T-cell (primary cell): ENCODE measurements at regions not wholly inside any gene's neighbourhood (a gene's known extent, or its start where the extent isn't known, plus 50 kb on each side); places are given as distances from the start of the nearest gene placed in this dataset.

ENCODE experiments used
- ATAC-seq, 4 experiments: fragments of 200-7000 bp in 3 of 4; fragments of 150-1000 bp in 1 of 4; cut with Tn5 transposase; replicated peaks in 1 of 4; 1 replicate in 3 of 4; 2 replicates in 1 of 4; pipeline ENCODE4 v1.10.0; 2021; ENCODE audit warnings: moderate library complexity in 3 of 4, mild to moderate bottlenecking in 2 of 4, moderate number of reproducible peaks in 1 of 4
- CTCF ChIA-PET, 2 donors: fragments of 300-600 bp; sonication (Branson Sonifier 250); formaldehyde crosslinking; loops; one replicate each; lab custom pipeline; 2022; ENCODE audit warnings: antibody characterized with exemption in 2 of 2; lab: Charles Lee
- POLR2A ChIA-PET, 2 donors: fragments of 300-600 bp; sonication (Branson Sonifier 250); formaldehyde crosslinking; loops; one replicate each; lab custom pipeline; 2022; ENCODE audit warnings: antibody characterized with exemption in 2 of 2; lab: Charles Lee
- DNase-seq, 35 experiments: peaks; one replicate each; pipeline versions ENCODE4 v3.0.0 to v3.0.0-alpha.2; 2013 to 2023
- H3K27ac ChIP-seq: one replicate; pipeline ENCODE4 v1.5.1; 2013; ENCODE audit warnings: low read length
- H3K27me3 ChIP-seq, 2 experiments: replicated peaks in 1 of 2; 1 replicate in 1 of 2; 2 replicates in 1 of 2; pipeline versions ENCODE4 v1.6.1 to v1.7.0; 2013; ENCODE audit warnings: low read length in 1 of 2, mixed read lengths in 1 of 2; ENCODE audit not compliant: control insufficient read depth in 2 of 2, insufficient read depth in 2 of 2; ENCODE audit errors: extremely low read depth in 1 of 2
- H3K36me3 ChIP-seq, 2 donors: 1 replicate in 1 of 2; 2 replicates in 1 of 2; pipeline versions ENCODE4 v1.6.1 to v1.7.0; 2013; ENCODE audit warnings: low read length in 1 of 2; ENCODE audit not compliant: control insufficient read depth in 2 of 2, insufficient read depth in 1 of 2; ENCODE audit errors: extremely low read depth in 1 of 2
- H3K4me1 ChIP-seq, 2 experiments: 1 replicate in 1 of 2; 2 replicates in 1 of 2; pipeline versions ENCODE4 v1.6.1 to v1.7.0; 2013; ENCODE audit warnings: low read length in 2 of 2, mixed read lengths in 1 of 2; ENCODE audit not compliant: insufficient read depth in 2 of 2, control insufficient read depth in 1 of 2; ENCODE audit errors: extremely low read depth in 1 of 2
- H3K4me3 ChIP-seq, 2 donors: 1 replicate in 1 of 2; 2 replicates in 1 of 2; pipeline versions ENCODE4 v1.5.1 to v1.7.0; 2013; ENCODE audit warnings: mild to moderate bottlenecking in 2 of 2, low read length in 1 of 2, moderate library complexity in 1 of 2; ENCODE audit not compliant: control insufficient read depth in 1 of 2; ENCODE audit errors: extremely low read depth in 1 of 2
- H3K9me3 ChIP-seq: 2 replicates; pipeline ENCODE4 v1.7.0; 2013
- H3K27ac Mint-ChIP-seq, 2 donors: one replicate each; pipeline ENCODE4 v1.8.0; 2020 to 2021; ENCODE audit warnings: mild to moderate bottlenecking in 2 of 2, mixed read lengths in 2 of 2
- H3K27me3 Mint-ChIP-seq, 2 donors: one replicate each; pipeline ENCODE4 v1.8.0; 2021 to 2022; ENCODE audit warnings: mixed read lengths in 2 of 2
- H3K36me3 Mint-ChIP-seq: one replicate; pipeline ENCODE4 v1.8.0; 2021; ENCODE audit warnings: mixed read lengths
- H3K4me1 Mint-ChIP-seq, 3 donors: one replicate each; pipeline ENCODE4 v1.8.0; 2020 to 2022; ENCODE audit warnings: mixed read lengths in 3 of 3, mild to moderate bottlenecking in 1 of 3
- H3K4me3 Mint-ChIP-seq, 3 donors: one replicate each; pipeline ENCODE4 v1.8.0; 2020 to 2022; ENCODE audit warnings: mild to moderate bottlenecking in 3 of 3, mixed read lengths in 3 of 3, moderate library complexity in 3 of 3
- H3K9me3 Mint-ChIP-seq, 3 donors: one replicate each; pipeline ENCODE4 v1.8.0; 2020 to 2022; ENCODE audit warnings: mixed read lengths in 3 of 3
- WGBS: methylation state at CpG from one replicate; pipeline ENCODE4 v1.1.5; 2013; ENCODE audit warnings: missing lambda C conversion rate; ENCODE audit not compliant: insufficient coverage; 5-methylcytosine and 5-hydroxymethylcytosine counted together

- Mint-ChIP-seq H3K9me3 (no peaks in the 10 kb centered on the region), H3K27ac (no peak overlapping the region), H3K4me1 (peaks cover 0 to 5% (median 2%) of the 10 kb centered on the region in 3 donors), H3K4me3 (no peak overlapping the region), H3K36me3 (no peaks in the 10 kb centered on the region), H3K27me3 (peaks cover 14 to 26% of the 10 kb centered on the region in 2 donors)
- H3K27me3 ChIP-seq, result peaks cover 0 to 62% of the 10 kb centered on the region in 2 experiments
- CTCF ChIA-PET, result no interaction called here
- no peak overlapping the region for H3K4me3 ChIP-seq
- no peak for DNase-seq
- POLR2A ChIA-PET, result no interaction called here
- peaks cover 0 to 3% of the 10 kb centered on the region in 2 experiments for H3K4me1 ChIP-seq
- no peaks in the 10 kb centered on the region for H3K36me3 ChIP-seq
- H3K27ac ChIP-seq, result no peak overlapping the region
- WGBS, result 86% methylated on average over 6 of the region's 11 CpGs
- ATAC-seq, result no peak
- no peaks in the 10 kb centered on the region for H3K9me3 ChIP-seq
Measured at GRCh38 chr22:44599500-44600140, 101.6 kb upstream of the RTL6 start.

GRCh38 chr22:44599084-44599483 is 101.1 kb upstream of the RTL6 start:
- Histone ChIP-seq H3K4me3 (no peak overlapping the region), H3K9me3 (no peaks in the 10 kb centered on the region), H3K27ac (no peak overlapping the region), H3K36me3 (no peaks in the 10 kb centered on the region), H3K27me3 (peaks cover 0 to 62% of the 10 kb centered on the region in 2 experiments), H3K4me1 (peaks cover 0 to 3% of the 10 kb centered on the region in 2 experiments)
- peaks cover 0 to 5% (median 2%) of the 10 kb centered on the region in 3 donors for H3K4me1 Mint-ChIP-seq
- no peaks in the 10 kb centered on the region for H3K9me3 Mint-ChIP-seq
- H3K36me3 Mint-ChIP-seq, result no peaks in the 10 kb centered on the region
- ATAC-seq, result no peak
- ChIA-PET POLR2A (no interaction called here), CTCF (no interaction called here)
- no peak overlapping the region for H3K4me3 Mint-ChIP-seq
- 62% methylated on average over 7 of the region's 9 CpGs for WGBS
- no peak for DNase-seq
- peaks cover 15 to 29% of the 10 kb centered on the region in 2 donors for H3K27me3 Mint-ChIP-seq
- no peak overlapping the region for H3K27ac Mint-ChIP-seq

- no peaks in the 10 kb centered on the region for H3K36me3 ChIP-seq
- H3K4me1 Mint-ChIP-seq, result peaks cover 0 to 5% (median 2%) of the 10 kb centered on the region in 3 donors
- ChIA-PET CTCF (no interaction called here), POLR2A (no interaction called here)
- H3K27ac Mint-ChIP-seq, result no peak overlapping the region
- H3K27ac ChIP-seq, result no peak overlapping the region
- no peaks in the 10 kb centered on the region for H3K9me3 ChIP-seq
- no peaks in the 10 kb centered on the region for H3K36me3 Mint-ChIP-seq
- peaks cover 9 to 37% of the 10 kb centered on the region in 2 donors for H3K27me3 Mint-ChIP-seq
- no peak overlapping the region for H3K4me3 ChIP-seq
- peaks cover 0 to 3% of the 10 kb centered on the region in 2 experiments for H3K4me1 ChIP-seq
- ATAC-seq, result no peak
- 88% methylated on average over 9 of the region's 15 CpGs for WGBS
- H3K4me3 Mint-ChIP-seq, result no peak overlapping the region
- no peak for DNase-seq
- peaks cover 0 to 66% of the 10 kb centered on the region in 2 experiments for H3K27me3 ChIP-seq
- H3K9me3 Mint-ChIP-seq, result no peaks in the 10 kb centered on the region
Measured at GRCh38 chr22:44597616-44598015, 99.6 kb upstream of the RTL6 start.

- Mint-ChIP-seq H3K27ac (no peak overlapping the region), H3K36me3 (no peaks in the 10 kb centered on the region), H3K4me3 (no peak overlapping the region), H3K9me3 (no peaks in the 10 kb centered on the region), H3K27me3 (peaks cover 12 to 37% of the 10 kb centered on the region in 2 donors), H3K4me1 (peaks cover 0 to 5% (median 2%) of the 10 kb centered on the region in 3 donors)
- POLR2A ChIA-PET, result no interaction called here
- ATAC-seq (no peak), DNase-seq (no peak)
- H3K36me3 ChIP-seq, result no peaks in the 10 kb centered on the region
- CTCF ChIA-PET, result no interaction called here
- H3K27ac ChIP-seq, result no peak overlapping the region
- H3K27me3 ChIP-seq, result peaks cover 0 to 66% of the 10 kb centered on the region in 2 experiments
- H3K4me3 ChIP-seq, result no peak overlapping the region
- H3K9me3 ChIP-seq, result no peaks in the 10 kb centered on the region
- H3K4me1 ChIP-seq, result peaks cover 0 to 3% of the 10 kb centered on the region in 2 experiments
- 88% methylated on average over 13 of the region's 17 CpGs for WGBS
Measured at GRCh38 chr22:44596396-44597125, 98.5 kb upstream of the RTL6 start.

- H3K27me3 ChIP-seq, result peaks cover 0 to 67% of the 10 kb centered on the region in 2 experiments
- no peak overlapping the region for H3K27ac ChIP-seq
- Mint-ChIP-seq H3K27me3 (peaks cover 12 to 34% of the 10 kb centered on the region in 2 donors), H3K4me1 (peaks cover 0 to 5% (median 2%) of the 10 kb centered on the region in 3 donors), H3K9me3 (no peaks in the 10 kb centered on the region), H3K36me3 (no peaks in the 10 kb centered on the region), H3K4me3 (no peak overlapping the region), H3K27ac (no peak overlapping the region)
- 18% methylated on average over 20 of the region's 21 CpGs for WGBS
- no peak overlapping the region for H3K4me3 ChIP-seq
- H3K9me3 ChIP-seq, result no peaks in the 10 kb centered on the region
- peak in 2 of 35 experiments; percentile 5 to 14 for DNase-seq
- no peaks in the 10 kb centered on the region for H3K36me3 ChIP-seq
- CTCF ChIA-PET, result no interaction called here
- H3K4me1 ChIP-seq, result peaks cover 0 to 3% of the 10 kb centered on the region in 2 experiments
- POLR2A ChIA-PET, result no interaction called here
- peak in 1 of 4 experiments; percentile 54 for ATAC-seq
Measured at GRCh38 chr22:44595841-44596341, 97.9 kb upstream of the RTL6 start.

GRCh38 chr22:44594951-44595350 is 96.9 kb upstream of the RTL6 start:
- ChIA-PET CTCF (no interaction called here), POLR2A (no interaction called here)
- ATAC-seq (no peak), DNase-seq (no peak)
- 88% methylated on average over 8 of the region's 11 CpGs for WGBS
- Mint-ChIP-seq H3K9me3 (no peaks in the 10 kb centered on the region), H3K4me3 (no peak overlapping the region), H3K4me1 (peaks cover 0 to 5% (median 2%) of the 10 kb centered on the region in 3 donors), H3K27ac (no peak overlapping the region), H3K27me3 (peaks cover 12 to 34% of the 10 kb centered on the region in 2 donors), H3K36me3 (no peaks in the 10 kb centered on the region)
- H3K9me3 ChIP-seq, result no peaks in the 10 kb centered on the region
- H3K27me3 ChIP-seq, result peaks cover 0 to 69% of the 10 kb centered on the region in 2 experiments
- H3K27ac ChIP-seq, result no peak overlapping the region
- H3K36me3 ChIP-seq, result no peaks in the 10 kb centered on the region
- peaks cover 0 to 3% of the 10 kb centered on the region in 2 experiments for H3K4me1 ChIP-seq
- H3K4me3 ChIP-seq, result no peak overlapping the region
